OCI-LY3 (cell line): ENCODE measurements at regions not wholly inside any gene's neighbourhood (a gene's known extent, or its start where the extent isn't known, plus 50 kb on each side); places are given as distances from the start of the nearest gene placed in this dataset.

Experiments
- CTCF ChIP-seq: fragments of 200-600, 300-600 bp; sonication (generic); IDR thresholded peaks from 2 replicates; pipeline ENCODE4 v1.5.1; 2014; ENCODE audit warnings: antibody characterized with exemption, low read length, low read depth
- EZH2phosphoT487 ChIP-seq: fragments of 200-600 bp; shearing (Covaris generic); IDR thresholded peaks from 2 replicates; pipeline ENCODE4 v1.6.1; 2018; ENCODE audit warnings: antibody characterized with exemption, mixed run types, low read depth

DNA sequence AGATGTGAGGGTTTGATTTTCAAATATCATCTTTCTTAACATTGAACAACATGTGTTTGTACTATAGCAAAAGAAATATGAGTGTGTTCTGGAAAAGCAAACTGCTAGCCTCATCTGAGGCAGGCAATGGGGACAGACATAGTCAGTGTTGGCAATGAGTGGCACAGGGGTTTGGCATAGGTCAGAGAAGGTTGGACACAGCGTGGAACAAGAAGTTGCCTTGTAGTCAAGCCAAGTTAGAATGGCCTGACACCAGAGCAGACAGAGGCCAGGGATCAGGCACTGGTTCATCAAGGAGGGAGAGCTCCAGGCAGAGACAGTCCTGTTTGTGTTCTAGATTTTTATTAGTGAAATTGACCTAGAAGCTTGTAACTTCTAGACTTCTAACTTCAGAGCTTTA lies 100.8 kb upstream of the TANK start:
- TF ChIP-seq CTCF: no peak
- no peak for TF ChIP-seq EZH2phosphoT487
